ENCODE measurements at regions not wholly inside any gene's neighbourhood (a gene's known extent, or its start where the extent isn't known, plus 50 kb on each side); places are given as distances from the start of the nearest gene placed in this dataset.

GRCh38 chr1:70874818-70875217, 172.8 kb downstream of the PTGER3 start:
- TF ChIP-seq POLR2A (IDR thresholded peaks at IDR 0.05; ENCODE audit: low read length): no peak
- TF ChIP-seq GATA1 (IDR thresholded peaks at IDR 0.05; ENCODE audit: low read depth, low read length): no peak

Measured in erythroblast (primary cell).